Small intestine (tissue), 7 donors: ENCODE measurements at regions not wholly inside any gene's neighbourhood (a gene's known extent, or its start where the extent isn't known, plus 50 kb on each side); places are given as distances from the start of the nearest gene placed in this dataset.

Experiments
- DNase-seq, 2 donors: peaks; one replicate each; pipeline versions ENCODE4 v3.0.0 to v3.0.0-alpha.2; 2013
- FAIRE-seq: peaks from 2 replicates; lab custom pipeline; 2012; peaks lifted over from hg19 to GRCh38; lab: Jason Lieb, UNC
- H3K27ac ChIP-seq, 3 donors: one replicate each; pipeline ENCODE4 v1.5.1; 2013; ENCODE audit warnings: low read length in 2 of 3, mild to moderate bottlenecking in 2 of 3, control low read depth in 1 of 3, inconsistent platforms in 1 of 3, low read depth in 1 of 3, moderate library complexity in 1 of 3
- H3K27me3 ChIP-seq, 3 donors: one replicate each; pipeline ENCODE4 v1.6.1; 2013; ENCODE audit warnings: low read length in 3 of 3, inconsistent platforms in 1 of 3; ENCODE audit not compliant: control insufficient read depth in 3 of 3, insufficient read depth in 3 of 3
- H3K36me3 ChIP-seq, 3 donors: one replicate each; pipeline ENCODE4 v1.6.1; 2013; ENCODE audit warnings: low read length in 3 of 3, inconsistent platforms in 1 of 3, low read depth in 1 of 3, mild to moderate bottlenecking in 1 of 3, moderate library complexity in 1 of 3; ENCODE audit not compliant: control insufficient read depth in 3 of 3, insufficient read depth in 2 of 3
- H3K4me1 ChIP-seq, 3 donors: one replicate each; pipeline ENCODE4 v1.6.1; 2013; ENCODE audit warnings: low read length in 2 of 3, inconsistent platforms in 1 of 3, low read depth in 1 of 3, mild to moderate bottlenecking in 1 of 3, moderate library complexity in 1 of 3; ENCODE audit not compliant: control insufficient read depth in 3 of 3, insufficient read depth in 2 of 3
- H3K4me3 ChIP-seq, 3 donors: one replicate each; pipeline ENCODE4 v1.5.1; 2013; ENCODE audit warnings: low read length in 3 of 3, control low read depth in 1 of 3, inconsistent platforms in 1 of 3, low read depth in 1 of 3, mild to moderate bottlenecking in 1 of 3, moderate library complexity in 1 of 3
- H3K9me3 ChIP-seq, 2 donors: one replicate each; pipeline ENCODE4 v1.6.1; 2013; ENCODE audit warnings: low read depth in 1 of 2, low read length in 1 of 2; ENCODE audit not compliant: control insufficient read depth in 2 of 2, insufficient read depth in 1 of 2
- WGBS, 3 donors: extraction: QIAGEN DNeasy Blood & Tissue Kit; methylation state at CpG; one replicate each; pipeline ENCODE4 v1.1.7; 2013; 5-methylcytosine and 5-hydroxymethylcytosine counted together
- donor health status: healthy with polysubstance abuse.
- donor health status: control.
- donor health status: control.
- donor health status: Bipolar disorder and iron deficiency.
- donor health status: healthy.

DNA sequence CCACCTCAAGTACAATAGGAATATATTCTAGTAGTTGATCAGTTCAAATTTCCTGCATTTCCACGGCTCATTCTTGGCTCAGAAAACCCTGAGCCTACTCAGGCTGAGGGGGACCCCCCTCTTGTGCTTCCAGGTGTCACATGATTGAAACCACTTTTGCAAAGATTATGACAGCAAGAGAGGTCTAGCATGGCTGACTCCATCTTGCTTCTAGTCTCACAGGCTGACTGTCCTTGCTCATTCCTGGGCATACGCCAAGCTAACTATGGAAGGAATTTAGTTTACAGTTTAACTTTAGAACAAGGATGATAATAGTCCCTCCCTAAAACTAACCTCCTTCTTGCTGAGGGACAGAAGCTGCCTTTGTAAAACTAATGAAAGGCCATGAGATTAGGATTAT lies 154.1 kb downstream of the SNX18 start:
- FAIRE-seq (no peak), DNase-seq (no peak)
- Histone ChIP-seq H3K27me3 (no peaks in the 10 kb centered on the region), H3K27ac (peak overlapping the region in 1 of 3 donors; percentile 57), H3K4me3 (no peak overlapping the region), H3K4me1 (no peaks in the 10 kb centered on the region), H3K36me3 (no peaks in the 10 kb centered on the region), H3K9me3 (peaks cover 0 to 25% of the 10 kb centered on the region in 2 donors)
- 73 to 83% (median 79%) methylated on average over 2 of the region's 2 CpGs for WGBS, 3 donors

GRCh38 chr5:54671111-54671531 lies 153.6 kb downstream of the SNX18 start:
- FAIRE-seq (no peak), DNase-seq (peak in 1 of 2 donors; percentile 3)
- Histone ChIP-seq H3K27ac (peak overlapping the region in 1 of 3 donors; percentile 47), H3K4me3 (no peak overlapping the region), H3K36me3 (no peaks in the 10 kb centered on the region), H3K9me3 (peaks cover 0 to 25% of the 10 kb centered on the region in 2 donors), H3K4me1 (no peaks in the 10 kb centered on the region), H3K27me3 (no peaks in the 10 kb centered on the region)
- 54 to 81% (median 79%) methylated on average over 4 of the region's 4 CpGs for WGBS, 3 donors

DNA sequence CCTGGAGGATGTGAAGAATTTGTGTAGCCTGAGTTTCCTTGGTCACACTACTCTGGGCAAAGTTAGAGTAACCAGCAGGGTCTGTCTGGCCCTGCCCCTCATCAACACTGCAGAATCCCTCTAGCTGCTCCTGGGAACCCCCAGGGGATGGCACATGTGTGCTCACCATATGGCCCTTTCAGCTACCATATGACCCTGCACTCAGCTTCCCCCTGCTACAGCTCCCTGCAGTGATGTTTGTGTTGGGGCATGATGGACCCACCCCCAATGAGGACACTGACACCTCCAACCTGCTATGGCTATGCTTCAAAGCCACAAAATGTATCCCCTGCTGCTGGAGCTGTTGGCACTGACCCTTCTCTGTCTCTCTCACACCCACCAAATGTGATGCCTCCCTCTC lies 152.7 kb downstream of the SNX18 start:
- no peak for DNase-seq
- Histone ChIP-seq H3K9me3 (peaks cover 0 to 25% of the 10 kb centered on the region in 2 donors), H3K36me3 (no peaks in the 10 kb centered on the region), H3K27ac (no peak overlapping the region), H3K27me3 (no peaks in the 10 kb centered on the region), H3K4me1 (no peaks in the 10 kb centered on the region), H3K4me3 (no peak overlapping the region)
- no peak for FAIRE-seq

- Histone ChIP-seq H3K27ac (no peak overlapping the region), H3K36me3 (no peaks in the 10 kb centered on the region), H3K9me3 (peaks cover 0 to 25% of the 10 kb centered on the region in 2 donors), H3K4me3 (no peak overlapping the region), H3K27me3 (no peaks in the 10 kb centered on the region), H3K4me1 (no peaks in the 10 kb centered on the region)
- WGBS, 3 donors, result 57 to 74% (median 62%) methylated on average over 1 of the region's 1 CpG
- DNase-seq (no peak), FAIRE-seq (no peak)
Observed at GRCh38 chr5:54669845-54670244, 152.3 kb downstream of the SNX18 start.

GRCh38 chr5:54669285-54669684 lies 151.7 kb downstream of the SNX18 start:
- H3K27me3 ChIP-seq, result no peaks in the 10 kb centered on the region
- H3K4me1 ChIP-seq, result no peaks in the 10 kb centered on the region
- H3K27ac ChIP-seq, result no peak overlapping the region
- no peak overlapping the region for H3K4me3 ChIP-seq
- H3K36me3 ChIP-seq, result no peaks in the 10 kb centered on the region
- 66 to 88% (median 71%) methylated on average over 1 of the region's 1 CpG for WGBS, 3 donors
- FAIRE-seq, result no peak
- no peak for DNase-seq
- H3K9me3 ChIP-seq, result peaks cover 0 to 22% of the 10 kb centered on the region in 2 donors

GRCh38 chr5:54668096-54668495 lies 150.5 kb downstream of the SNX18 start:
- H3K9me3 ChIP-seq, result peaks cover 0 to 22% of the 10 kb centered on the region in 2 donors
- 70 to 87% (median 81%) methylated on average over 2 of the region's 2 CpGs for WGBS, 3 donors
- H3K4me3 ChIP-seq, result no peak overlapping the region
- H3K27me3 ChIP-seq, result no peaks in the 10 kb centered on the region
- FAIRE-seq, result no peak
- no peaks in the 10 kb centered on the region for H3K4me1 ChIP-seq
- H3K36me3 ChIP-seq, result no peaks in the 10 kb centered on the region
- DNase-seq, result no peak
- H3K27ac ChIP-seq, result no peak overlapping the region

GRCh38 chr5:54667136-54667535 lies 149.6 kb downstream of the SNX18 start:
- no peak for FAIRE-seq
- no peak overlapping the region for H3K27ac ChIP-seq
- H3K36me3 ChIP-seq, result no peaks in the 10 kb centered on the region
- H3K4me1 ChIP-seq, result no peaks in the 10 kb centered on the region
- H3K4me3 ChIP-seq, result no peak overlapping the region
- whole genome bisulfite sequencing, 3 donors, result 76 to 83% (median 79%) methylated on average over 3 of the region's 3 CpGs
- H3K27me3 ChIP-seq, result no peaks in the 10 kb centered on the region
- DNase-seq, result no peak
- peaks cover 0 to 15% of the 10 kb centered on the region in 2 donors for H3K9me3 ChIP-seq

- peaks cover 0 to 7% of the 10 kb centered on the region in 2 donors for H3K9me3 ChIP-seq
- no peak for FAIRE-seq
- H3K27ac ChIP-seq, result no peak overlapping the region
- H3K4me1 ChIP-seq, result no peaks in the 10 kb centered on the region
- WGBS, 3 donors, result 33 to 40% (median 39%) methylated on average over 5 of the region's 5 CpGs
- no peaks in the 10 kb centered on the region for H3K27me3 ChIP-seq
- no peaks in the 10 kb centered on the region for H3K36me3 ChIP-seq
- H3K4me3 ChIP-seq, result no peak overlapping the region
- DNase-seq, result peak in 1 of 2 donors; percentile 17
Observed at GRCh38 chr5:54663866-54664265, 146.3 kb downstream of the SNX18 start.

GRCh38 chr5:54661111-54661510 lies 143.6 kb downstream of the SNX18 start:
- H3K27ac ChIP-seq, result no peak overlapping the region
- H3K27me3 ChIP-seq, result no peaks in the 10 kb centered on the region
- H3K4me1 ChIP-seq, result no peaks in the 10 kb centered on the region
- no peak for DNase-seq
- no peak for FAIRE-seq
- no peaks in the 10 kb centered on the region for H3K36me3 ChIP-seq
- H3K9me3 ChIP-seq, result no peaks in the 10 kb centered on the region
- WGBS, 3 donors, result 92 to 96% (median 95%) methylated on average over 6 of the region's 6 CpGs
- H3K4me3 ChIP-seq, result no peak overlapping the region
